GM19035 (cell line): ENCODE measurements at regions not wholly inside any gene's neighbourhood (a gene's known extent, or its start where the extent isn't known, plus 50 kb on each side); places are given as distances from the start of the nearest gene placed in this dataset.
"Not testable (repeated sequence)": the region's sequence is repeated elsewhere in the genome, so short reads cannot be mapped to it uniquely, and the experiment has no call there.

Experiments used
- ATAC-seq: cut with Tn5 transposase; IDR thresholded peaks from one replicate; pipeline ENCODE4 v1.9.1; 2021; ENCODE audit not compliant: unreplicated experiment

DNA sequence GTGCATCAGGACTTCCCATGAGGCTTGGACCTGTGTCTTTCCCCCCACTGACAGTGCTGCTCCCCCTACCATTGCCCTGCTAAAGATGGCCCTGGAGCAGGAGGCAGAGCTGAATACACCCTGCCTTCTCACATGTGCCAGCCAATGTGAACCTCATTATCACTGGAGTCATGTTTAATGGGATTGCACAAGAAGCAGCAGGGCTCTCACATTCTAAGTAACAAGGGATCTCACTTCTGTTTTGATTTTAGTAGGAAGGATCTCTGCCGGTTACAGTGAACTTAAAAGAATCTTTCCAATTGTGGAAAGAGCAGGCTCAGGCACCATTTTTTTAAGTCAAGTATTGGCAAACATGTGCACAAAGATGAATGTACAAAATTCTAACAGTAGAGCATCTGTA is 322.1 kb upstream of the MEX3C start:
- no peak for ATAC-seq

GRCh38 chr18:51520676-51521180 is 323.2 kb upstream of the MEX3C start:
- no peak for ATAC-seq

- no peak for ATAC-seq
Measured at GRCh38 chr18:51522338-51522737, 324.9 kb upstream of the MEX3C start.

DNA sequence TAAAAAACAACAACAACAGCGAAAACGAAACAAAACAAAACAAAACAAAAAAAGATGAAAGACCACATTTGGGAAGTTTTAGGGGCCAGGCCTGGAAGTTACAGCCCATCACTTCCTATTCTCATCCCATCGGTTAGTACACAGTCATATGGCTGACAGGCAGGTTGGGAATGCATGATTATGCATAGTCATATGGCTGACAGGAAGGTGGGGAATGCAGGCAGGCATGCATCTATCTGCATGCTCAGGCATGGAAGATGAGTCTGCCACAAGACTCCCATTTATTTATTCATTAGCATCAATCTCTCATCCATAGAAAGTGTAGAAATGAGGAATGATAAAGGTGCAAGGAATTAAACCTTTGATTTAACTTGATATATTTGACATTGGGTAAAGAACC is 325.3 kb upstream of the MEX3C start:
- no peak for ATAC-seq

GRCh38 chr18:51523671-51524070 is 326.2 kb upstream of the MEX3C start:
- no peak for ATAC-seq

DNA sequence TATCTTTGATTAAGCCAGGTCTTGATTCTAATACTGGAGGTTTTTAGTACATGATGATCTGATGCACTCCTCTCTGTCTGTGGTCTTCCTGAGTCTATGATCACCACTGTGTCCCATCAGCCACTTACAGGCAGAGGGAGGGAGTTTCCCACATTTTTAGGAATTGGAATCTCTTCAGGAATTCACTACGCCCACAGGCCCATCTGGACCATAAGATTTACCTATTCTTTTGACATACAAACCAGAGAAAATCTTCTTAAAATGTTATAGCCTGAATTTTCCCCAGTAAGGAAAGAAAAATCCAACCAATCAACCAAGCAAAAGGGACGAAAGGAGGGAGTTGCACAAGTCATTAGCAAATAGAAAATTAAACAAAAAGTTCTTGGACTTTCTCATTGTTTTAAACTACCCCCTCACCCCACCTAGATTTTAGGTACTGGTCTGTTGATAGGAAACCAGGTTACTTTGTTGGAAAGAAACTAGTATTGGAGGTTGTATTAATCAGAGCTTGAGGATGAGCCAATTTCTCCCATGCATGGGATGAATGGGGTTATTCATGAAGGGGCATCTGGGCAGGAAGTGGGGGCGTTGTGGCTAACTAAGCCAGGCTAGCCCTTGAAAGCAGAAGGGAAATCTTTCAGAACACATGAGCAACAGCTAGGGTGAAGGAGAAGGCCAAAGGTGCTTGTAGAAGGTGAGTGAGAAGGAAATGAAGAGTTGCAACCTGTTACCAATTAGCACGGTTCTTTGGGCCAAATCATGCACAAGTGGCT is 328.2 kb upstream of the MEX3C start:
- ATAC-seq: no peak

DNA sequence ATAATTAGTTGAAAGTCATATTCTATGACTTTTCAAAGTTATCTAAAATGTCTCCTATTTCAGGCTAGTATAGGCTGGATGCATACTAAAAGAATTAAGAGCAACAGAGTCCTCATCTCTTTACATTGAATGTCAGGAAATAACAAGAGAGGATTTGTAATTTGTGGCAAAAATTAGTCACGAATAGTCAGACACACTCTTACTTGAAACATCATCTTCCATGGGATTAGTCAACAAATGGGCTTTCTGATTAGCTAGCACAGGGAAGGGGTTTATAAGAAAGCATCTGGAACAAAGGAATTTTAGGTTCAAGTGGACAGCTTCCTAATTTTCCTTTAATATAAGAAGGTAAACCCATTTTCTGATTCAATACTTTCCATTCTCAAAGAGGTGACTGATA is 330.3 kb upstream of the MEX3C start:
- ATAC-seq: no peak

GRCh38 chr18:51531501-51531900 is 334.0 kb upstream of the MEX3C start:
- ATAC-seq: no peak

GRCh38 chr18:51537487-51537886 is 340.0 kb upstream of the MEX3C start:
- peak; percentile 96 for ATAC-seq

DNA sequence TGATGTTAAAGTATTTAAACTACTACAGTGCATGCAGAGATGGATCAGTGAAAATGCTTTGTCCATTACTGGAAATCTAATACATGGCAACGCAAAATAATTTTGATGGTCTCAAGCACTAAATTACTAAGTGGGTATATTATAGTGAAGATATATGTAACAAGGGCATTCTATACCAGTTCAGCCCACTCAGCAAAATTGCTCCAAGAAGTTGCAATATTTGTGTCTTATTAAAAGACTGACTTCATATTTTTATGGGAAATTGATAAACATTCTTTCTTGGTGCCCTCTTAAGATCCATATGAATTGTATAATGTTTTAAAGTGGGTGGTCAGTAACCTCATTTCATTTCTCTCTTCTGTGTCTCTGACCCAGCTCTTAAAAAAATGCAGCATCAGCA is 343.1 kb upstream of the MEX3C start:
- no peak for ATAC-seq

GRCh38 chr18:51541230-51541629 is 343.7 kb upstream of the MEX3C start:
- no peak for ATAC-seq

- no peak for ATAC-seq
Measured at GRCh38 chr18:51543658-51544155, 346.2 kb upstream of the MEX3C start.

DNA sequence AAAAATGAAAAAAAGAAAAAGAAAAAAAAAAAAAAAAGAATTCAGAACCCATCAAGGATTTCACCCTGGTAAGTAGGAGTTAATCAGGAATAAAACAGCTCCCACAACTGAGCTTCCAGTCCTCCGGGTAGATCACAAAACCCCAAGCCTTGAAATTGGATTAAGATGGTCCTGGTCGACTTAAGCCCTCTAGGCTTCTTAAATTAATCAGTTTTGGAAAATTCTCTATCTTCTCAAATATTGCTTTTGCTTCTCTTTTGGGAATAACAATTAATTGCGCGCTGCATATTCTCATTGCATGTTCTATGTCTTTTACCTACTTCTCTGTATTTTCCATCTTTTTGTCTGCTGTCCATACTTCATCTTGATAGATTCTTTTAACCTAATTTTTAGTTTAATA is 348.0 kb upstream of the MEX3C start:
- no peak for ATAC-seq

GRCh38 chr18:51559198-51559901 is 361.9 kb upstream of the MEX3C start:
- no peak for ATAC-seq

DNA sequence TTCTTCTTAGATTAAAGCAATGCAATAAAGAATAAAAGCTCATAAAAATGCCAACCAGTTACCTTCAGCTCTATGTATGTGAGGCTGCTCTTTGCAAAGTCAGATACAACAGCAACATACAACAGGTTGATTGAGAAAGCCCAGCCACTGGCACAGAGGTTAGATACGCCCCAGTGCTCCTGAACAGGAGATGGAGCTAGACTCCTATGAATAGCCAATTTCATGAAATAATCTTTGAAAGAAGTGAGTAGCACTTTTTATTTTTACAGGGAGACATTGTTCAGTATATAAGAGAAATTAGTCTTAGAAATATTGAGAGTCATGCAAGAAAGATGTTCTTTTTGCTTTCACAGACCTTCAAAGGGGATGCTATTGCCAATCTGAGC is 362.4 kb upstream of the MEX3C start:
- ATAC-seq: no peak

- ATAC-seq: no peak
Measured at GRCh38 chr18:51561821-51562220, 364.3 kb upstream of the MEX3C start.

GRCh38 chr18:51562866-51563265 is 365.4 kb upstream of the MEX3C start:
- ATAC-seq: no peak

GRCh38 chr18:51563396-51563795 is 365.9 kb upstream of the MEX3C start:
- ATAC-seq: no peak

GRCh38 chr18:51568151-51568550 is 370.7 kb upstream of the MEX3C start:
- no peak for ATAC-seq

GRCh38 chr18:51569153-51569552 is 371.7 kb upstream of the MEX3C start:
- ATAC-seq: no peak

- ATAC-seq: no peak
Measured at GRCh38 chr18:51569561-51569960, 372.1 kb upstream of the MEX3C start.

DNA sequence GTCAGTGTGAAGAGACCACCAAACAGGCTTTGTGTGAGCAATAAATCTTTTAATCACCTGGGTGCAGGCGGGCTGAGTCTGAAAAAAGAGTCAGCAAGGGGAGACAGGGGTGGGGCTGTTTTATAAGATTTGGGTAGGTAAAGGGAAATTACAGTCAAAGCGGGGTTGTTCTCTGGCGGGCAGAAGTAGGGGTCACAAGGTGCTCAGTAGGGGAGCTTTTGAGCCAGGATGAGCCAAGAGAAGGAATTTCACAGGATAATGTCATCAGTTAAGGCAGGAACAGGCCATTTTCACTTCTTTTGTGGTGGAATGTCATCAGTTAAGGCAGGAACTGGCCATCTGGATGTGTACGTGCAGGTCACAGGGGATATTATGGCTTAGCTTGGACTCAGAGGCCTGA is 372.6 kb upstream of the MEX3C start:
- ATAC-seq: not testable (repeated sequence)
